Fibroblast of pulmonary artery (primary cell): ENCODE measurements at regions not wholly inside any gene's neighbourhood (a gene's known extent, or its start where the extent isn't known, plus 50 kb on each side); places are given as distances from the start of the nearest gene placed in this dataset.

Experiments used
- DNase-seq: peaks from one replicate; pipeline ENCODE4 v3.0.0-alpha.2; 2010; ENCODE audit warnings: low read depth
- H3K4me3 ChIP-seq: replicated peaks from 2 replicates; pipeline ENCODE4 v1.5.1; 2011; ENCODE audit warnings: low read depth, mild to moderate bottlenecking, control low read depth, low read length, moderate library complexity
- CTCF ChIP-seq: IDR thresholded peaks from 2 replicates; pipeline ENCODE4 v1.5.1; 2011; ENCODE audit warnings: mild to moderate bottlenecking, control low read depth, low read length, inconsistent platforms; ENCODE audit errors: missing control alignments

- TF ChIP-seq CTCF, result no peak
- DNase-seq, result no peak
- no peak overlapping the region for H3K4me3 ChIP-seq
Observed at GRCh38 chr4:188701952-188702351, 562.7 kb downstream of the TRIML1 start.

GRCh38 chr4:188704288-188704687 lies 565.0 kb downstream of the TRIML1 start:
- no peak overlapping the region for H3K4me3 ChIP-seq
- DNase-seq, result no peak
- no peak for TF ChIP-seq CTCF

- H3K4me3 ChIP-seq, result no peak overlapping the region
- peak; percentile 1 for DNase-seq
- TF ChIP-seq CTCF, result no peak
Observed at GRCh38 chr4:188707036-188707435, 567.8 kb downstream of the TRIML1 start.

- TF ChIP-seq CTCF, result no peak
Observed at GRCh38 chr4:188714501-188714900, 575.3 kb downstream of the TRIML1 start.

GRCh38 chr4:188714907-188715306 lies 575.7 kb downstream of the TRIML1 start:
- peak; percentile 2 for DNase-seq
- no peak for TF ChIP-seq CTCF
- H3K4me3 ChIP-seq, result no peak overlapping the region

More at GRCh38 chr4:188714501-188714900, 575.3 kb downstream of the TRIML1 start:
- no peak overlapping the region for H3K4me3 ChIP-seq
- DNase-seq, result no peak

- TF ChIP-seq CTCF, result no peak
- DNase-seq, result no peak
Observed at GRCh38 chr4:188717661-188718060, 578.4 kb downstream of the TRIML1 start.

GRCh38 chr4:188719794-188720193 lies 580.6 kb downstream of the TRIML1 start:
- TF ChIP-seq CTCF, result no peak
- no peak for DNase-seq
- H3K4me3 ChIP-seq, result no peak overlapping the region

More at GRCh38 chr4:188717661-188718060, 578.4 kb downstream of the TRIML1 start:
- H3K4me3 ChIP-seq, result no peak overlapping the region
